GM12875 (cell line): ENCODE measurements at regions not wholly inside any gene's neighbourhood (a gene's known extent, or its start where the extent isn't known, plus 50 kb on each side); places are given as distances from the start of the nearest gene placed in this dataset.

Experiments
- H3K4me3 ChIP-seq: one replicate; pipeline ENCODE4 v1.5.1; 2011; ENCODE audit warnings: low read depth, low read length, control low read depth
- TF ChIP-seq, protein P1 (sequence below): IDR thresholded peaks from 2 replicates; pipeline ENCODE4 v1.5.1; 2011; ENCODE audit warnings: low read depth, mild to moderate bottlenecking, control low read depth, inconsistent platforms, low read length, moderate library complexity, borderline replicate concordance; ENCODE audit not compliant: insufficient read depth

DNA sequence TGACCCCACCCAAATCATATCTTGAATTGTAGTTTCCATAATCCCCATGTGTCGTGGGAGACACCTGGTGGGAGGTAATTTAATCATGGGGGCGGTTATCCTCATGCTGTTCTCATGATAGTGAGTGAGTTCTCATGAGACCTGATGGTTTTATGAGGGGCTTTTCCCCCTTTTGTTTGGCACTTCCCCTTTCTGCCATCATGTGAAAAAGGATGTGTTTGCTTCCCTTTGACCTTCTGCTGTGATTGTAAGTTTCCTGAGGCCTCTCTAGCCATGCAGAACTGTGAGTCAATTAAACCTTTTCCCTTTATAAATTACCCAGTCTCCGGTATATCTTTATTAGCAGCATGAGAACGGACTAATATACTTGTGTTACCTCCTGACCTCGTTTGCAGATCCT, 156.6 kb upstream of the MTNR1B start:
- no peak overlapping the region for H3K4me3 ChIP-seq
- TF ChIP-seq, protein P1, sequence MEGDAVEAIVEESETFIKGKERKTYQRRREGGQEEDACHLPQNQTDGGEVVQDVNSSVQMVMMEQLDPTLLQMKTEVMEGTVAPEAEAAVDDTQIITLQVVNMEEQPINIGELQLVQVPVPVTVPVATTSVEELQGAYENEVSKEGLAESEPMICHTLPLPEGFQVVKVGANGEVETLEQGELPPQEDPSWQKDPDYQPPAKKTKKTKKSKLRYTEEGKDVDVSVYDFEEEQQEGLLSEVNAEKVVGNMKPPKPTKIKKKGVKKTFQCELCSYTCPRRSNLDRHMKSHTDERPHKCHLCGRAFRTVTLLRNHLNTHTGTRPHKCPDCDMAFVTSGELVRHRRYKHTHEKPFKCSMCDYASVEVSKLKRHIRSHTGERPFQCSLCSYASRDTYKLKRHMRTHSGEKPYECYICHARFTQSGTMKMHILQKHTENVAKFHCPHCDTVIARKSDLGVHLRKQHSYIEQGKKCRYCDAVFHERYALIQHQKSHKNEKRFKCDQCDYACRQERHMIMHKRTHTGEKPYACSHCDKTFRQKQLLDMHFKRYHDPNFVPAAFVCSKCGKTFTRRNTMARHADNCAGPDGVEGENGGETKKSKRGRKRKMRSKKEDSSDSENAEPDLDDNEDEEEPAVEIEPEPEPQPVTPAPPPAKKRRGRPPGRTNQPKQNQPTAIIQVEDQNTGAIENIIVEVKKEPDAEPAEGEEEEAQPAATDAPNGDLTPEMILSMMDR = no peak

DNA sequence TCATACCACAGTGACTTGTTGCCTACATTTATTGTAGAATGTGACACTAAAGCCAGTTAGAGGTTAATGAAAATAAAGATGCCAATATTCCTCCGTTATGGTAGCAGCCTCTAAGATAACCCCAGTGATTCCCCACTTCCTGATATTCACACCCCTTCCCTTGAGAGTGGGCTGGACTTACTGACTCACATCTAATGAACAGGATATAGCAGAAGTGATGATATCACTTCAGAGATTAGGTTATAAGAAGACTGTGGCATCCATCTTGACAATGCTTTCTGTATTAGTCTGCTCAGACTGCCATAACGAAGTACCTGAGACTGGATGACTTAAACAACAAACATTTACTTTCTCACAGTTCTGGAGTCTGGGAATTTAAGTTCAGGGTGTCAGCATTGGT, 149.6 kb upstream of the MTNR1B start:
- TF ChIP-seq, protein P1 = no peak
- H3K4me3 ChIP-seq = no peak overlapping the region

DNA sequence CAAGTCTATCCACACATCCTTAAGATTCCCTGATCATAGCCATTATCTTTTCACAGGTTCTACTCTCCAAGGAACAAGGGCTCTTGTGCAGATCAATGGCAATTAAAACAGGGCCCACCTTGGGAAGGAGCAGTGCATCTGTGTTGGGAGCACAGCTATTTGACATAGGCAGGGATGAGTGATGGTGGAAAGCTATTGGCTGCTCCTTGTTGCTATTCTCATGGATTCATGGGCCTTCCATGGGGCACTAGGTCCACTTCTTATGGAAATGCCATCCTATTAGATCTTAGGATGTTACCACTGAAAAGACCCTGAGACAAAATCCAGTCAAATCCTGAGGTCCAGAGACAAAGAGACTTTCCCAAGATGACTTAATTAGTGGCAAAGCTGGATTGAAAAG, 148.6 kb upstream of the MTNR1B start:
- TF ChIP-seq, protein P1 = no peak
- H3K4me3 ChIP-seq = no peak overlapping the region

DNA sequence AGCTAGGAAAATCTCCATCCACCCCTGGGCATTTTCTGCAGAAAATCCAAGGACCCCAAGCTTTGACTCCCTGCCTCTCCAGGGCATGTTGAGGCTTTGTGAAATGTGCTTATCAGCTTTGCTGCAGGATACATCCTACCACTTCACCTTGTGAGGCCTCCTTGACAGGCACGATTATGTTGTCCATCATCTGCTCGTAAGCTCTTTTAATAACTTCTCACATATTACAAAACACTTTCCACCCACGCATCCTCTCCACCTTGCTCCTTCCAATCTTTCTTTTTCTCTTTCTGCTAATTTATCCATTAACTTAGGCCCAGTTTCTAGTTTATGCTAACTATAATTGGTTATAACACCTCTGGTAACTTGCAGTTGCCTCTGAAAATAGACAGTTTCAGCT, 147.0 kb upstream of the MTNR1B start:
- TF ChIP-seq, protein P1 = no peak
- no peak overlapping the region for H3K4me3 ChIP-seq

DNA sequence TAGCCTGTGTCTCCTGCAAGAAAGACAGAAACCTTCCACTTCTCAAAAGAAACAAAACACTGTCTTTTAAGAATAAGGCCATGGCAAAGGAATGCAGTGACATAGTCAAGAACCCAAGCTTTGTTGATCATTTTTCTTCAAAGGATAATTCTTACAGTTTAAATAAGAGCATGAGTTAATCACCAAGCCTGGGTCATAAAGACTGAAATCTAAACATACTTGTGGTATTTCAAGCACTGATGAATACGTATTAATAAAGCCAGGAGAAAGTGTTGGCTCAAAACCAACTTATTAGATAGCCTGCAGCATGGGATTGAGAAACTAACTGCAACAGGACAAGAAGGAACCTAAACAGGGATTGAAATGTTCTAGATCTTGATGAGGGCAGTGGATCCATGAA, 143.3 kb upstream of the MTNR1B start:
- TF ChIP-seq, protein P1 = no peak
- H3K4me3 ChIP-seq = no peak overlapping the region

DNA sequence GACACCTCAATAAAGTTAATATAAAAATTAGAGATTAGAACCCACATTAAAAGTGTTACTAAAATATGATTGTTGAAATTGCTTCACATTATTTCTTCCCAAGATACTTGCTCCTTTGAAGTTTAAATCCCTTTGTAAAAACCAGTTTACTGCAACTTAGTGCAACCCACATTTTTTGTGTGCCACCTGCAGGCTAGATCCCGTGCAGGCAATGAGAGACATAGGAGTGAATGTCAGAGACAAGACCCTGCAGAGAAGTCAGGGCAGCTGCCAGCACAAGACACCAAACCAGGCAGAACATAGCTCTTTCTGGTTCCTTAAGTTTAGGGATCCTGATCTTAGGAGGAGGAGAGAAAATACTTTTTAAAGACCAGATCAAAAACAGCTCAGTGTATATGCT, 142.8 kb upstream of the MTNR1B start:
- no peak overlapping the region for H3K4me3 ChIP-seq
- TF ChIP-seq, protein P1 = no peak

DNA sequence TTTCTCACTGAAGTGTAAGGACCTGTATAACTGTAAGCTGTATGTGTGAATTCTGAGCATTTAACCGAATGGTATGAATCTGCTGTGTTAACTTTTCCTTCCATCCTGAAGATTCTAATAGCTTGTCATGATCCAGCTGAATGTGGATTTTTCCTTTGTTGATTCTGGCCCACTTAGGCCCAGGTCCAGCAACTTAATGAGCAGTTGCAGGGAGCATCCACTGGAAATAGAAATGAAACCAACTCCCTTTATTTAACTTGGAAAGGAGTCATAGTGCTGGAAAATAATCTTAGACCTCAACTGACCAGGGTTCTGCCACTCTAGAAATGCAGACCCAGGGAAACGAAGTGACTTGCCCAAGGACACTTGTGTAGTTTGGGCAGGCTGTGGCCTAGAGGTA, 142.3 kb upstream of the MTNR1B start:
- no peak overlapping the region for H3K4me3 ChIP-seq
- TF ChIP-seq, protein P1 = no peak
